Esophagus muscularis mucosa (tissue), 4 donors: ENCODE measurements at regions not wholly inside any gene's neighbourhood (a gene's known extent, or its start where the extent isn't known, plus 50 kb on each side); places are given as distances from the start of the nearest gene placed in this dataset.

Experiments used
- DNase-seq: peaks from one replicate; pipeline ENCODE4 v3.0.0-alpha.2; 2017; ENCODE audit errors: extremely low spot score
- H3K27ac ChIP-seq, 4 donors: fragments of 200-600 bp; sonication (generic); replicated peaks in 1 of 4; 1 replicate in 3 of 4; 2 replicates in 1 of 4; pipeline ENCODE4 v1.5.1; 2016 to 2019; ENCODE audit warnings: mild to moderate bottlenecking in 1 of 4
- H3K27me3 ChIP-seq, 4 donors: fragments of 200-600 bp; sonication (generic); one replicate each; pipeline versions ENCODE4 v1.5.1 to v1.6.0; 2016 to 2019
- H3K36me3 ChIP-seq, 4 donors: fragments of 200-600 bp; sonication (generic); one replicate each; pipeline ENCODE4 v1.5.1; 2016 to 2019
- H3K4me1 ChIP-seq, 4 donors: fragments of 200-600 bp; sonication (generic); one replicate each; pipeline ENCODE4 v1.5.1; 2016 to 2019
- H3K4me3 ChIP-seq, 4 donors: fragments of 200-600 bp; sonication (generic); 1 replicate in 2 of 4; 2 replicates in 2 of 4; pipeline ENCODE4 v1.5.1; 2016 to 2019; ENCODE audit warnings: mild to moderate bottlenecking in 4 of 4, moderate library complexity in 1 of 4
- H3K9me3 ChIP-seq, 4 donors: fragments of 200-600 bp; sonication (generic); 1 replicate in 3 of 4; 2 replicates in 1 of 4; pipeline ENCODE4 v1.5.1; 2016 to 2019
- CTCF ChIP-seq, 3 experiments: fragments of 200-600 bp in 2 of 3; fragments of 450-650 bp in 1 of 3; sonication (generic) in 2 of 3; IDR thresholded peaks; one replicate each; pipeline ENCODE4 v1.5.1; 2017 to 2019; ENCODE audit warnings: antibody characterized with exemption in 3 of 3, mild to moderate bottlenecking in 2 of 3, moderate library complexity in 1 of 3
- EP300 ChIP-seq: sonication (generic); formaldehyde crosslinking; IDR thresholded peaks from one replicate; pipeline ENCODE4 v1.6.1; 2017; ENCODE audit warnings: antibody characterized with exemption
- POLR2A ChIP-seq: fragments of 450-650 bp; IDR thresholded peaks from one replicate; pipeline ENCODE4 v1.6.1; 2017; ENCODE audit warnings: antibody characterized with exemption, moderate library complexity, mild to moderate bottlenecking, low read depth
- POLR2AphosphoS5 ChIP-seq, 2 donors: sonication (generic); formaldehyde crosslinking; IDR thresholded peaks; one replicate each; pipeline ENCODE4 v1.6.1; 2017; ENCODE audit warnings: antibody characterized with exemption in 2 of 2
- WGBS: methylation state at CpG from one replicate; pipeline ENCODE4 v1.1.5; 2018; 5-methylcytosine and 5-hydroxymethylcytosine counted together
- intact Hi-C: fragments of 100-400 bp; cut with DNase I; formaldehyde crosslinking; loops from one replicate; pipeline ENCODE4 v1.15.1; 2023
- small RNA-seq, 3 donors: library from RNA; depleted of rRNA; stranded (forward); fragments of <200 nt; gene quantifications; one replicate each; pipeline ENCODE3, GENCODE V24; 2016

- no peak for TF ChIP-seq EP300
- no peak for TF ChIP-seq POLR2A
- TF ChIP-seq CTCF (IDR thresholded peaks at IDR 0.05) = no peak
- no peak for TF ChIP-seq POLR2AphosphoS5 (IDR thresholded peaks at IDR 0.05)
- no peak overlapping the region for H3K4me3 ChIP-seq
- no peaks in the 10 kb centered on the region for H3K9me3 ChIP-seq
- 41% methylated on average over 2 of the region's 2 CpGs for WGBS
- H3K27ac ChIP-seq = no peak overlapping the region
- intact Hi-C loops = no loop called here
- no peaks in the 10 kb centered on the region for H3K36me3 ChIP-seq
- peaks cover 7 to 25% (median 17%) of the 10 kb centered on the region in 4 donors for H3K4me1 ChIP-seq
- DNase-seq = no peak
- H3K27me3 ChIP-seq = no peaks in the 10 kb centered on the region
These were observed 53.0 kb upstream of the MAGI2 start for GRCh38 chr7:79506481-79506880.

GRCh38 chr7:79504607-79505389 lies 51.3 kb upstream of the MAGI2 start:
- peak overlapping the region in 3 of 4 donors; percentile 5 to 46 (median 33) for H3K27ac ChIP-seq

More at GRCh38 chr7:79504607-79505389, 51.3 kb upstream of the MAGI2 start:
- 69% methylated on average over 9 of the region's 9 CpGs for WGBS
- H3K4me3 ChIP-seq = no peak overlapping the region
- TF ChIP-seq EP300 (no peak), POLR2A (no peak), CTCF (IDR thresholded peaks at IDR 0.05) (no peak), POLR2AphosphoS5 (IDR thresholded peaks at IDR 0.05) (no peak)
- no peak for DNase-seq
- intact Hi-C loops = no loop called here
- H3K4me1 ChIP-seq = peaks cover 7 to 25% (median 17%) of the 10 kb centered on the region in 4 donors
- H3K27me3 ChIP-seq = no peaks in the 10 kb centered on the region
- H3K36me3 ChIP-seq = no peaks in the 10 kb centered on the region
- H3K9me3 ChIP-seq = no peaks in the 10 kb centered on the region

Small RNA genes in the stretch of these regions (small RNA-seq; reads per million reads assigned to genes)
- gene RNA5SP234 (0 reads per million in 3 donors), gene RNU6-849P (0 reads per million in 3 donors)
